Neural cell (in vitro differentiated cells): ENCODE measurements at regions not wholly inside any gene's neighbourhood (a gene's known extent, or its start where the extent isn't known, plus 50 kb on each side); places are given as distances from the start of the nearest gene placed in this dataset.

ENCODE experiments used
- EP300 ChIP-seq: fragments of 450-650 bp; conservative IDR thresholded peaks from 2 replicates; pipeline ENCODE4 v1.6.1; 2014; ENCODE audit warnings: antibody characterized with exemption, mild to moderate bottlenecking, moderate library complexity; ENCODE audit not compliant: poor library complexity, severe bottlenecking
- EZH2 ChIP-seq: fragments of 200-600, 300-800 bp; shearing (Covaris generic), sonication (generic); IDR thresholded peaks from 2 replicates; pipeline ENCODE4 v1.6.1; 2014; ENCODE audit warnings: antibody characterized with exemption, low read length, borderline replicate concordance, mild to moderate bottlenecking; ENCODE audit not compliant: insufficient read depth, poor library complexity, severe bottlenecking
- POLR2AphosphoS5 ChIP-seq: IDR thresholded peaks from 2 replicates; pipeline ENCODE4 v1.6.1; 2012
- RAD21 ChIP-seq: fragments of 450-650 bp; conservative IDR thresholded peaks from 2 replicates; pipeline ENCODE4 v1.6.1; 2014; ENCODE audit warnings: antibody characterized with exemption, mild to moderate bottlenecking, moderate library complexity
- TAF1 ChIP-seq: IDR thresholded peaks from 2 replicates; pipeline ENCODE4 v1.6.1; 2012; ENCODE audit warnings: low read depth
- TF ChIP-seq, protein P1 (sequence below): fragments of 450-650 bp; IDR thresholded peaks from 2 replicates; pipeline ENCODE4 v1.5.1; 2014; ENCODE audit warnings: antibody characterized with exemption, mild to moderate bottlenecking, moderate library complexity; ENCODE audit not compliant: poor library complexity, severe bottlenecking
- TF ChIP-seq, protein P2 (sequence below): IDR thresholded peaks from 2 replicates; pipeline ENCODE4 v1.6.1; 2012; ENCODE audit warnings: borderline replicate concordance

DNA sequence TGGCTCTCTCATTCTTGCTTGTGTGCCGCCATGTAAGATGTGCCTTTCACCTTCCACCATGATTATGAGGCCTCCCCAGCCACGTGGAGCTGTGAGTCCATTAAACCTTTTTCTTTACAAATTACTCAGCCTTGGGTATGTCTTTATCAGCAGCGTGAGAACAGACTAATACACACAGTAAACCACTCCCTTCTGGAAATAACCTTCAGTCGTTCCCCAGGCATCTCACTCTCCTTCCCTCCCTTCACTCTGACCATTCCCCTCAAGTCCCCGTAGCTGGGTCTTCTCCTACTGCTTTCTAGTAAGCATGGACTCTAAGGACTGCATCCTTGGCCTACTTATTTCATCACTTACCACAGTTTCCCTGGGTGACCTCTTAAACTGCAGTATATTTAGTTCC, 493.9 kb downstream of the CCDC171 start:
- TF ChIP-seq, protein P1, sequence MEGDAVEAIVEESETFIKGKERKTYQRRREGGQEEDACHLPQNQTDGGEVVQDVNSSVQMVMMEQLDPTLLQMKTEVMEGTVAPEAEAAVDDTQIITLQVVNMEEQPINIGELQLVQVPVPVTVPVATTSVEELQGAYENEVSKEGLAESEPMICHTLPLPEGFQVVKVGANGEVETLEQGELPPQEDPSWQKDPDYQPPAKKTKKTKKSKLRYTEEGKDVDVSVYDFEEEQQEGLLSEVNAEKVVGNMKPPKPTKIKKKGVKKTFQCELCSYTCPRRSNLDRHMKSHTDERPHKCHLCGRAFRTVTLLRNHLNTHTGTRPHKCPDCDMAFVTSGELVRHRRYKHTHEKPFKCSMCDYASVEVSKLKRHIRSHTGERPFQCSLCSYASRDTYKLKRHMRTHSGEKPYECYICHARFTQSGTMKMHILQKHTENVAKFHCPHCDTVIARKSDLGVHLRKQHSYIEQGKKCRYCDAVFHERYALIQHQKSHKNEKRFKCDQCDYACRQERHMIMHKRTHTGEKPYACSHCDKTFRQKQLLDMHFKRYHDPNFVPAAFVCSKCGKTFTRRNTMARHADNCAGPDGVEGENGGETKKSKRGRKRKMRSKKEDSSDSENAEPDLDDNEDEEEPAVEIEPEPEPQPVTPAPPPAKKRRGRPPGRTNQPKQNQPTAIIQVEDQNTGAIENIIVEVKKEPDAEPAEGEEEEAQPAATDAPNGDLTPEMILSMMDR, result no peak
- TF ChIP-seq TAF1, result no peak
- TF ChIP-seq, protein P2, sequence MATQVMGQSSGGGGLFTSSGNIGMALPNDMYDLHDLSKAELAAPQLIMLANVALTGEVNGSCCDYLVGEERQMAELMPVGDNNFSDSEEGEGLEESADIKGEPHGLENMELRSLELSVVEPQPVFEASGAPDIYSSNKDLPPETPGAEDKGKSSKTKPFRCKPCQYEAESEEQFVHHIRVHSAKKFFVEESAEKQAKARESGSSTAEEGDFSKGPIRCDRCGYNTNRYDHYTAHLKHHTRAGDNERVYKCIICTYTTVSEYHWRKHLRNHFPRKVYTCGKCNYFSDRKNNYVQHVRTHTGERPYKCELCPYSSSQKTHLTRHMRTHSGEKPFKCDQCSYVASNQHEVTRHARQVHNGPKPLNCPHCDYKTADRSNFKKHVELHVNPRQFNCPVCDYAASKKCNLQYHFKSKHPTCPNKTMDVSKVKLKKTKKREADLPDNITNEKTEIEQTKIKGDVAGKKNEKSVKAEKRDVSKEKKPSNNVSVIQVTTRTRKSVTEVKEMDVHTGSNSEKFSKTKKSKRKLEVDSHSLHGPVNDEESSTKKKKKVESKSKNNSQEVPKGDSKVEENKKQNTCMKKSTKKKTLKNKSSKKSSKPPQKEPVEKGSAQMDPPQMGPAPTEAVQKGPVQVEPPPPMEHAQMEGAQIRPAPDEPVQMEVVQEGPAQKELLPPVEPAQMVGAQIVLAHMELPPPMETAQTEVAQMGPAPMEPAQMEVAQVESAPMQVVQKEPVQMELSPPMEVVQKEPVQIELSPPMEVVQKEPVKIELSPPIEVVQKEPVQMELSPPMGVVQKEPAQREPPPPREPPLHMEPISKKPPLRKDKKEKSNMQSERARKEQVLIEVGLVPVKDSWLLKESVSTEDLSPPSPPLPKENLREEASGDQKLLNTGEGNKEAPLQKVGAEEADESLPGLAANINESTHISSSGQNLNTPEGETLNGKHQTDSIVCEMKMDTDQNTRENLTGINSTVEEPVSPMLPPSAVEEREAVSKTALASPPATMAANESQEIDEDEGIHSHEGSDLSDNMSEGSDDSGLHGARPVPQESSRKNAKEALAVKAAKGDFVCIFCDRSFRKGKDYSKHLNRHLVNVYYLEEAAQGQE, result no peak
- no peak for TF ChIP-seq RAD21
- TF ChIP-seq EZH2, result no peak
- no peak for TF ChIP-seq POLR2AphosphoS5
- no peak for TF ChIP-seq EP300
